Gastroesophageal sphincter (tissue), 4 donors: ENCODE measurements at regions not wholly inside any gene's neighbourhood (a gene's known extent, or its start where the extent isn't known, plus 50 kb on each side); places are given as distances from the start of the nearest gene placed in this dataset.

Experiments used
- ATAC-seq: fragments of 150-250 bp; one replicate; pipeline ENCODE4 v1.9.1; 2016; ENCODE audit warnings: mild to moderate bottlenecking, moderate library complexity
- H3K27ac ChIP-seq, 4 donors: fragments of 200-600 bp; sonication (generic) in 3 of 4; 1 replicate in 3 of 4; 2 replicates in 1 of 4; pipeline ENCODE4 v1.5.1; 2016 to 2019
- H3K27me3 ChIP-seq: fragments of 200-600 bp; sonication (generic); one replicate; pipeline ENCODE4 v1.5.1; 2019
- H3K36me3 ChIP-seq, 2 donors: fragments of 200-600 bp; sonication (generic); one replicate each; pipeline ENCODE4 v1.5.1; 2019; ENCODE audit warnings: control low read depth in 1 of 2
- H3K4me1 ChIP-seq, 3 donors: fragments of 200-600 bp; sonication (generic); 1 replicate in 2 of 3; 2 replicates in 1 of 3; pipeline ENCODE4 v1.5.1; 2016 to 2019; ENCODE audit warnings: control low read depth in 2 of 3
- H3K4me3 ChIP-seq, 2 donors: fragments of 200-600 bp; sonication (generic); one replicate each; pipeline ENCODE4 v1.5.1; 2019; ENCODE audit warnings: mild to moderate bottlenecking in 1 of 2, moderate library complexity in 1 of 2
- H3K9me3 ChIP-seq, 3 donors: fragments of 200-600 bp; sonication (generic); one replicate each; pipeline ENCODE4 v1.5.1; 2017 to 2019; ENCODE audit warnings: control low read depth in 2 of 3
- CTCF ChIP-seq, 4 experiments: fragments of 200-600 bp in 2 of 4; fragments of 450-650 bp in 2 of 4; sonication (generic) in 1 of 4; IDR thresholded peaks; one replicate each; pipeline ENCODE4 v1.5.1; 2017 to 2019; ENCODE audit warnings: antibody characterized with exemption in 4 of 4, mild to moderate bottlenecking in 2 of 4, moderate library complexity in 2 of 4
- EP300 ChIP-seq: sonication (generic); formaldehyde crosslinking; IDR thresholded peaks from one replicate; pipeline ENCODE4 v1.6.1; 2017; ENCODE audit warnings: antibody characterized with exemption, mild to moderate bottlenecking
- POLR2A ChIP-seq, 2 donors: fragments of 450-650 bp; IDR thresholded peaks; one replicate each; pipeline ENCODE4 v1.6.1; 2017; ENCODE audit warnings: antibody characterized with exemption in 2 of 2, mild to moderate bottlenecking in 2 of 2, moderate library complexity in 1 of 2
- POLR2AphosphoS5 ChIP-seq: sonication (generic); formaldehyde crosslinking; IDR thresholded peaks from one replicate; pipeline ENCODE4 v1.6.1; 2017; ENCODE audit warnings: antibody characterized with exemption
- WGBS, 2 donors: methylation state at CpG; one replicate each; pipeline ENCODE4 v1.1.5; 2018; ENCODE audit warnings: low coverage in 1 of 2; 5-methylcytosine and 5-hydroxymethylcytosine counted together

GRCh38 chr9:109568568-109569210, 70.6 kb upstream of the PTPN3 start:
- Histone ChIP-seq H3K4me1 (no peaks in the 10 kb centered on the region), H3K9me3 (peaks cover 0 to 4% (median 0%) of the 10 kb centered on the region in 3 donors), H3K4me3 (no peak overlapping the region), H3K27me3 (peaks cover 23% of the 10 kb centered on the region), H3K36me3 (no peaks in the 10 kb centered on the region), H3K27ac (no peak overlapping the region)
- no peak for ATAC-seq
- no peak for TF ChIP-seq EP300
- TF ChIP-seq CTCF (IDR thresholded peaks at IDR 0.05), result no peak
- no peak for TF ChIP-seq POLR2AphosphoS5
- TF ChIP-seq POLR2A (IDR thresholded peaks at IDR 0.05), result no peak
- WGBS, 2 donors, result 75% methylated on average over 1 of the region's 2 CpGs; no CpG with 5 or more reads in 1 of the 2 donors

GRCh38 chr9:109574061-109574882, 76.2 kb upstream of the PTPN3 start:
- WGBS, 2 donors, result 4 to 6% methylated on average over 2 of the region's 2 CpGs
- H3K36me3 ChIP-seq, result no peaks in the 10 kb centered on the region
- H3K27me3 ChIP-seq, result no peaks in the 10 kb centered on the region
- H3K4me3 ChIP-seq, result no peak overlapping the region
- peak; percentile 53 for ATAC-seq
- H3K27ac ChIP-seq, result no peak overlapping the region
- H3K4me1 ChIP-seq, result no peaks in the 10 kb centered on the region
- TF ChIP-seq POLR2AphosphoS5 (no peak), CTCF (IDR thresholded peaks at IDR 0.05) (peak; percentile 56 to 77 (median 74)), EP300 (no peak)
- peaks cover 0 to 4% (median 0%) of the 10 kb centered on the region in 3 donors for H3K9me3 ChIP-seq

GRCh38 chr9:109576762-109577161, 78.7 kb upstream of the PTPN3 start:
- H3K27ac ChIP-seq, result no peak overlapping the region
- TF ChIP-seq EP300, result no peak
- TF ChIP-seq CTCF (IDR thresholded peaks at IDR 0.05), result no peak
- TF ChIP-seq POLR2AphosphoS5, result no peak
- 80 to 83% methylated on average over 2 to 3 of the region's 3 CpGs for WGBS, 2 donors
- H3K27me3 ChIP-seq, result no peaks in the 10 kb centered on the region
- no peaks in the 10 kb centered on the region for H3K9me3 ChIP-seq
- H3K4me3 ChIP-seq, result no peak overlapping the region
- no peaks in the 10 kb centered on the region for H3K36me3 ChIP-seq
- H3K4me1 ChIP-seq, result no peaks in the 10 kb centered on the region
- ATAC-seq, result no peak

GRCh38 chr9:109579191-109579948, 81.3 kb upstream of the PTPN3 start:
- H3K27me3 ChIP-seq, result no peaks in the 10 kb centered on the region
- no peak overlapping the region for H3K4me3 ChIP-seq
- H3K36me3 ChIP-seq, result no peaks in the 10 kb centered on the region
- ATAC-seq, result no peak
- no peaks in the 10 kb centered on the region for H3K4me1 ChIP-seq
- 57 to 70% methylated on average over 5 to 6 of the region's 6 CpGs for WGBS, 2 donors
- TF ChIP-seq POLR2A (IDR thresholded peaks at IDR 0.05) (no peak), EP300 (no peak), POLR2AphosphoS5 (no peak), CTCF (IDR thresholded peaks at IDR 0.05) (no peak)
- peaks cover 0 to 7% (median 0%) of the 10 kb centered on the region in 3 donors for H3K9me3 ChIP-seq
- no peak overlapping the region for H3K27ac ChIP-seq
